ENCODE measurements at regions not wholly inside any gene's neighbourhood (a gene's known extent, or its start where the extent isn't known, plus 50 kb on each side); places are given as distances from the start of the nearest gene placed in this dataset.

GRCh38 chr22:47575291-47575690 is 812.8 kb downstream of the TBC1D22A start:
- TF ChIP-seq EZH2 (IDR thresholded peaks at IDR 0.05; ENCODE audit: low read length, unreplicated experiment) = no peak
- TF ChIP-seq CTCF (conservative IDR thresholded peaks at IDR 0.05; ENCODE audit: low read depth, low read length) = no peak
- TF ChIP-seq EZH2phosphoT487 (IDR thresholded peaks at IDR 0.05; ENCODE audit: borderline replicate concordance, low read length) = no peak

All from PC-3 (cell line).